DMS 273 (cell line): ENCODE measurements at regions not wholly inside any gene's neighbourhood (a gene's known extent, or its start where the extent isn't known, plus 50 kb on each side); places are given as distances from the start of the nearest gene placed in this dataset.

Experiments used
- DNase-seq: peaks from one replicate; lab custom pipeline; 2025; ENCODE audit not compliant: unreplicated experiment; lab: John Stamatoyannopoulos, UW

DNA sequence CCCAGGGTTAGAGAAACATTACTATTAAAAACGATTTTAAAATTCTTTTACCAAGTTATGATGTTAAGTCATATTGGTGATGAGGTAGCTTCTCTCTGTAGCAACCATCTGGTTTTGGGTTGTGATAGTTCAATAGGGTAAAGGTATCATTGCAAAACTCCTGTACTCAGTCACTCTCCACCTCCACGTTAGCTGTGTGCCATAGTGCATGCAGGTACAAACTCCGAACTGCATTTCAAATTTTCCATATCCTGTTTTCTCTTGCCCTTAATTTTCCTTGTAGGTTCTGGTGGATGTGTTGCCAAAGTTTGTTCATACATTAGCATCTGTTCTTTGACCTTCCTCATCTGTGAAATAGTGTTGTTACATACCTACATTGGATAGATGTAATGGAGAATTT, 53.1 kb upstream of the ARRDC3 start:
- no peak for DNase-seq

DNA sequence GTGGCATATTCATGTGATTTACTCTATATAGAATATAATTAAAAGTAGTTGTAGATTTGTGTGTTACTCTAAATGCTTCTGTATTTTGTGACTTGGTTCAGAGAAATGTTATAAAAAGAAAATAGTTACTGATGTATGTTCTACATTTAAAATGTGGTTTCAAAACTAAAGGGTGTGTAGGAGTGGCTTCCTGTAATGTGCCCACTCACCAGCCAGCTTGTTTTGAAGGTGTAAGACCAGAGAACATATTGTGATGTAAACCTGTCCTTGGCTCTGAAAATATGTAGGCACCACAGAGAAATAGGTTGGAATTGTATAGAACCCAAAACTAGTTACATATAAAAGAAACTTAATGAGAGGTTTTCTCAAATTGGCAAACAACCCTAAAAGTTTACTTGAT, 51.2 kb upstream of the ARRDC3 start:
- no peak for DNase-seq

DNA sequence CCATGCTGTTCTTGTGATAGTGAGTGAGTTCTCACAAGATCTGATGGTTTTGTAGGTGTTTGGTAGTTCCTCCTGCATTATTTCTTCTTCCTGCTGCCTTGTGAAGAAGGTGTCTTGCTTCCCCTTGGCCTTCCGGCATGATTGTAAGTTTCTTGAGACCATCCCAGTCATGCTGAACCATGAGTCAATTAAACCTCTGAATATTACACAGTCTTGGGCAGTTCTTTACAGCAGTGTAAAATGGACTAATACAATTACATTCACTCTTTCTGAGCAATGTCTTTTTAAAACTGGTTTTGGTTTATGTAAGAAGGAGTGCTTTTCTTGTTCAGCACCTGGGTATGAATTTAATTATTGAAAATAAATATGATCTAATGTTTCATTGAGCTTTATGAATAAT, 50.7 kb upstream of the ARRDC3 start:
- DNase-seq = no peak
